CD14-positive monocyte (primary cell): ENCODE measurements at regions not wholly inside any gene's neighbourhood (a gene's known extent, or its start where the extent isn't known, plus 50 kb on each side); places are given as distances from the start of the nearest gene placed in this dataset.

ENCODE experiments used
- DNase-seq, 3 donors: peaks; one replicate each; pipeline ENCODE4 v3.0.0-alpha.2; 2011 to 2022
- H2AFZ ChIP-seq: 2 replicates; pipeline ENCODE4 v1.6.0; 2012; ENCODE audit warnings: mild to moderate bottlenecking, low read depth, low read length, inconsistent platforms; ENCODE audit not compliant: insufficient read depth, poor library complexity, severe bottlenecking
- H3K27ac ChIP-seq, 2 donors: 1 replicate in 1 of 2; 2 replicates in 1 of 2; pipeline ENCODE4 v1.5.1; 2012 to 2013; ENCODE audit warnings: low read length in 2 of 2, control low read depth in 1 of 2, inconsistent platforms in 1 of 2, low read depth in 1 of 2, mild to moderate bottlenecking in 1 of 2
- H3K27me3 ChIP-seq, 2 donors: one replicate each; pipeline versions ENCODE4 v1.6.0 to v1.6.1; 2011 to 2013; ENCODE audit warnings: low read length in 2 of 2; ENCODE audit not compliant: control insufficient read depth in 2 of 2, insufficient read depth in 2 of 2
- H3K36me3 ChIP-seq, 2 donors: replicated peaks in 1 of 2; 1 replicate in 1 of 2; 2 replicates in 1 of 2; pipeline versions ENCODE4 v1.5.1 to v1.6.1; 2012 to 2013; ENCODE audit warnings: low read length in 2 of 2, control low read depth in 1 of 2, inconsistent platforms in 1 of 2, mild to moderate bottlenecking in 1 of 2; ENCODE audit not compliant: insufficient read depth in 2 of 2, control insufficient read depth in 1 of 2
- H3K4me1 ChIP-seq, 2 donors: 1 replicate in 1 of 2; 2 replicates in 1 of 2; pipeline versions ENCODE4 v1.5.1 to v1.6.1; 2012 to 2013; ENCODE audit warnings: low read length in 2 of 2, control low read depth in 1 of 2, inconsistent platforms in 1 of 2, mild to moderate bottlenecking in 1 of 2, moderate library complexity in 1 of 2; ENCODE audit not compliant: insufficient read depth in 2 of 2, control insufficient read depth in 1 of 2
- H3K4me2 ChIP-seq: replicated peaks from 2 replicates; pipeline ENCODE3; 2012; ENCODE audit warnings: low read length, moderate library complexity, mild to moderate bottlenecking; ENCODE audit not compliant: poor library complexity, severe bottlenecking; ENCODE audit errors: extremely low read depth
- H3K4me3 ChIP-seq, 3 experiments: fragments of 200-600 bp in 1 of 3; sonication (generic) in 1 of 3; replicated peaks in 1 of 3; 1 replicate in 2 of 3; 2 replicates in 1 of 3; pipeline ENCODE4 v1.5.1; 2011 to 2013; ENCODE audit warnings: low read length in 3 of 3, mild to moderate bottlenecking in 3 of 3, control low read depth in 2 of 3, low read depth in 2 of 3, inconsistent platforms in 1 of 3, moderate library complexity in 1 of 3
- H3K79me2 ChIP-seq: 2 replicates; pipeline ENCODE4 v1.6.0; 2012; ENCODE audit warnings: mild to moderate bottlenecking, control low read depth, inconsistent platforms, low read length, moderate library complexity; ENCODE audit not compliant: insufficient read depth
- H3K9ac ChIP-seq: 2 replicates; pipeline ENCODE4 v1.6.0; 2017; ENCODE audit warnings: low read length, mild to moderate bottlenecking; ENCODE audit not compliant: insufficient read depth, poor library complexity, severe bottlenecking
- H3K9me3 ChIP-seq, 2 donors: replicated peaks in 1 of 2; 1 replicate in 1 of 2; 2 replicates in 1 of 2; pipeline versions ENCODE4 v1.5.1 to v1.6.1; 2012 to 2013; ENCODE audit warnings: low read length in 2 of 2, control low read depth in 1 of 2; ENCODE audit not compliant: control insufficient read depth in 1 of 2, insufficient read depth in 1 of 2
- H4K20me1 ChIP-seq: 2 replicates; pipeline ENCODE4 v1.6.0; 2012; ENCODE audit warnings: mild to moderate bottlenecking, low read length, control low read depth, moderate library complexity; ENCODE audit not compliant: insufficient read depth
- H3K27ac Mint-ChIP-seq, 7 donors: one replicate each; pipeline ENCODE4 v1.8.0; 2020; ENCODE audit warnings: mild to moderate bottlenecking in 7 of 7, mixed read lengths in 7 of 7, moderate library complexity in 6 of 7, inconsistent platforms in 2 of 7
- H3K27me3 Mint-ChIP-seq, 3 donors: one replicate each; pipeline ENCODE4 v1.8.0; 2021 to 2022; ENCODE audit warnings: low read depth in 3 of 3, mild to moderate bottlenecking in 3 of 3, mixed read lengths in 3 of 3, moderate library complexity in 3 of 3, inconsistent platforms in 1 of 3
- H3K36me3 Mint-ChIP-seq, 2 donors: one replicate each; pipeline ENCODE4 v1.8.0; 2020; ENCODE audit warnings: mixed read lengths in 2 of 2, inconsistent platforms in 1 of 2, mild to moderate bottlenecking in 1 of 2
- H3K4me1 Mint-ChIP-seq: one replicate; pipeline ENCODE4 v1.8.0; 2020; ENCODE audit warnings: mild to moderate bottlenecking, mixed read lengths
- H3K4me3 Mint-ChIP-seq, 2 donors: one replicate each; pipeline ENCODE4 v1.8.0; 2020; ENCODE audit warnings: mild to moderate bottlenecking in 2 of 2, mixed read lengths in 2 of 2, moderate library complexity in 1 of 2
- H3K9me3 Mint-ChIP-seq, 7 donors: one replicate each; pipeline ENCODE4 v1.8.0; 2020 to 2022; ENCODE audit warnings: mixed read lengths in 7 of 7, mild to moderate bottlenecking in 6 of 7, moderate library complexity in 6 of 7, inconsistent platforms in 2 of 7
- CTCF ChIP-seq: fragments of 200-600 bp; IDR thresholded peaks from one replicate; pipeline ENCODE4 v1.8.0; 2022; ENCODE audit warnings: antibody characterized with exemption, mild to moderate bottlenecking
- whole genome bisulfite sequencing: methylation state at CpG from one replicate; pipeline ENCODE4 v1.1.5; 2013; ENCODE audit warnings: missing lambda C conversion rate; ENCODE audit not compliant: insufficient coverage; 5-methylcytosine and 5-hydroxymethylcytosine counted together
- intact Hi-C, 2 donors: fragments of 100-400 bp; cut with micrococcal nuclease; formaldehyde crosslinking; loops; one replicate each; pipeline versions ENCODE4 v1.15.0 to v1.15.1; 2023

- H4K20me1 ChIP-seq = no peaks in the 10 kb centered on the region
- H3K9me3 ChIP-seq = peaks cover 8 to 14% of the 10 kb centered on the region in 2 donors
- H3K4me3 ChIP-seq = no peak overlapping the region
- TF ChIP-seq CTCF = no peak
- H3K4me2 ChIP-seq = no peak overlapping the region
- Mint-ChIP-seq H3K4me1 (no peaks in the 10 kb centered on the region), H3K9me3 (peaks cover 4 to 28% (median 21%) of the 10 kb centered on the region in 7 donors), H3K27me3 (peaks cover 0 to 6% (median 0%) of the 10 kb centered on the region in 3 donors), H3K27ac (peak overlapping the region in 1 of 7 donors; percentile 2), H3K36me3 (no peaks in the 10 kb centered on the region), H3K4me3 (no peak overlapping the region)
- no peaks in the 10 kb centered on the region for H3K79me2 ChIP-seq
- no CpG with 5 or more reads among the region's 5 CpGs for WGBS
- no peaks in the 10 kb centered on the region for H3K36me3 ChIP-seq
- no peaks in the 10 kb centered on the region for H3K27me3 ChIP-seq
- H3K9ac ChIP-seq = no peak overlapping the region
- H2AFZ ChIP-seq = no peak overlapping the region
- DNase-seq = no peak
- no peak overlapping the region for H3K27ac ChIP-seq
- no peaks in the 10 kb centered on the region for H3K4me1 ChIP-seq
- intact Hi-C loops = no loop called here
Observed at GRCh38 chr21:32130031-32130891, 148.6 kb downstream of the MIS18A start.

GRCh38 chr21:32127081-32127480 lies 151.8 kb downstream of the MIS18A start:
- no peaks in the 10 kb centered on the region for H3K27me3 ChIP-seq

More at GRCh38 chr21:32127081-32127480, 151.8 kb downstream of the MIS18A start:
- H3K9me3 Mint-ChIP-seq = peaks cover 8 to 36% (median 24%) of the 10 kb centered on the region in 7 donors
- no peak for TF ChIP-seq CTCF
- no CpG with 5 or more reads among the region's 3 CpGs for WGBS
- Histone ChIP-seq H3K27ac (no peak overlapping the region), H3K4me2 (no peak overlapping the region), H3K9me3 (peaks cover 9 to 15% of the 10 kb centered on the region in 2 donors), H3K9ac (no peak overlapping the region), H3K4me3 (no peak overlapping the region), H3K36me3 (no peaks in the 10 kb centered on the region), H2AFZ (no peak overlapping the region), H4K20me1 (no peaks in the 10 kb centered on the region), H3K4me1 (no peaks in the 10 kb centered on the region), H3K79me2 (no peaks in the 10 kb centered on the region)
- H3K27me3 Mint-ChIP-seq = peaks cover 0 to 3% (median 2%) of the 10 kb centered on the region in 3 donors
- no peaks in the 10 kb centered on the region for H3K4me1 Mint-ChIP-seq
- DNase-seq = no peak
- H3K27ac Mint-ChIP-seq = no peak overlapping the region
- H3K4me3 Mint-ChIP-seq = no peak overlapping the region
- intact Hi-C loops = no loop called here
- H3K36me3 Mint-ChIP-seq = no peaks in the 10 kb centered on the region
